Sigmoid colon (tissue), 6 donors: ENCODE measurements at regions not wholly inside any gene's neighbourhood (a gene's known extent, or its start where the extent isn't known, plus 50 kb on each side); places are given as distances from the start of the nearest gene placed in this dataset.
A peak's percentile ranks its signal among the peaks of the same experiment; 100 is the strongest.

Experiments used
- DNase-seq: peaks from one replicate; pipeline ENCODE4 v3.0.0-alpha.2; 2019
- H3K27ac ChIP-seq, 4 donors: fragments of 200-600 bp; sonication (generic); one replicate each; pipeline ENCODE4 v1.5.1; 2016 to 2019; ENCODE audit warnings: mild to moderate bottlenecking in 1 of 4
- H3K27me3 ChIP-seq, 3 donors: fragments of 200-600 bp; sonication (generic); one replicate each; pipeline ENCODE4 v1.5.1; 2019; ENCODE audit warnings: mild to moderate bottlenecking in 1 of 3
- H3K36me3 ChIP-seq, 4 donors: fragments of 200-600 bp; sonication (generic); one replicate each; pipeline ENCODE4 v1.5.1; 2016 to 2019
- H3K4me1 ChIP-seq, 4 donors: fragments of 200-600 bp; sonication (generic); one replicate each; pipeline ENCODE4 v1.5.1; 2017 to 2019
- H3K4me3 ChIP-seq, 4 donors: fragments of 200-600 bp; sonication (generic); one replicate each; pipeline ENCODE4 v1.5.1; 2017 to 2019; ENCODE audit warnings: mild to moderate bottlenecking in 2 of 4, moderate library complexity in 1 of 4
- H3K9me3 ChIP-seq, 4 donors: fragments of 200-600 bp in 3 of 4; sonication (generic) in 3 of 4; one replicate each; pipeline versions ENCODE4 v1.5.1 to v1.6.1; 2013 to 2019
- EP300 ChIP-seq, 4 donors: sonication (generic); formaldehyde crosslinking; IDR thresholded peaks; one replicate each; pipeline ENCODE4 v1.6.1; 2017; ENCODE audit warnings: antibody characterized with exemption in 4 of 4
- POLR2A ChIP-seq, 2 donors: fragments of 450-650 bp; IDR thresholded peaks; one replicate each; pipeline ENCODE4 v1.6.1; 2016; ENCODE audit warnings: antibody characterized with exemption in 2 of 2, mild to moderate bottlenecking in 2 of 2, moderate library complexity in 2 of 2
- POLR2AphosphoS5 ChIP-seq, 4 donors: sonication (generic); formaldehyde crosslinking; IDR thresholded peaks; one replicate each; pipeline ENCODE4 v1.6.1; 2017; ENCODE audit warnings: antibody characterized with exemption in 4 of 4
- WGBS, 2 donors: extraction: QIAGEN DNeasy Blood & Tissue Kit; methylation state at CpG; one replicate each; pipeline ENCODE4 v1.1.7; 2013; 5-methylcytosine and 5-hydroxymethylcytosine counted together
- intact Hi-C: fragments of 100-400 bp; cut with DNase I; formaldehyde crosslinking; loops from one replicate; pipeline ENCODE4 v1.15.1; 2023
- TF ChIP-seq, protein P1 (sequence below), 4 experiments: fragments of 450-650 bp in 3 of 4; fragments of 200-600 bp in 1 of 4; IDR thresholded peaks; one replicate each; pipeline ENCODE4 v1.5.1; 2016 to 2019; ENCODE audit warnings: antibody characterized with exemption in 4 of 4, mild to moderate bottlenecking in 3 of 4, moderate library complexity in 2 of 4
- donor health status: healthy with polysubstance abuse.
- donor health status: healthy.

DNA sequence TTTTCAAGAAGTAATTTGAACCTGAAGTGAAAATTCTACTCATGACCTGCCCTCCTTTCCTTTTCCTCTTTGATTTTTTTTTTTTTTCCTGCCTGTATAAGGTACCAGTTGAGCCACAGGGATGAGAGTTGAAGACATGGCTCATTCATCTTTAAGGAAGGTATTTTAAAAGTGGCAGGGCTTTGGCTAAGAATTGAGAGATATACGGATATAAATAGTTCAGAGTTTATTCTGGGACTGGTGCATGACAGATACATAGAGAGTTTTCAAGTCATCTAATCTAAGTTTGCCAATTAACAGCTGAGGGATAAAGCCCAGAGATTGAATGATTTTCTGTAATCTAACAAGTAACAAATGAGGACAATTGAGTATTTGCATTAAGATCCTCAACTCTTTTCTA lies 69.8 kb downstream of the BTBD3 start:
- Histone ChIP-seq H3K9me3 (no peaks in the 10 kb centered on the region), H3K27ac (no peak overlapping the region), H3K36me3 (no peaks in the 10 kb centered on the region), H3K4me3 (no peak overlapping the region), H3K4me1 (no peaks in the 10 kb centered on the region), H3K27me3 (no peaks in the 10 kb centered on the region)
- TF ChIP-seq, protein P1, sequence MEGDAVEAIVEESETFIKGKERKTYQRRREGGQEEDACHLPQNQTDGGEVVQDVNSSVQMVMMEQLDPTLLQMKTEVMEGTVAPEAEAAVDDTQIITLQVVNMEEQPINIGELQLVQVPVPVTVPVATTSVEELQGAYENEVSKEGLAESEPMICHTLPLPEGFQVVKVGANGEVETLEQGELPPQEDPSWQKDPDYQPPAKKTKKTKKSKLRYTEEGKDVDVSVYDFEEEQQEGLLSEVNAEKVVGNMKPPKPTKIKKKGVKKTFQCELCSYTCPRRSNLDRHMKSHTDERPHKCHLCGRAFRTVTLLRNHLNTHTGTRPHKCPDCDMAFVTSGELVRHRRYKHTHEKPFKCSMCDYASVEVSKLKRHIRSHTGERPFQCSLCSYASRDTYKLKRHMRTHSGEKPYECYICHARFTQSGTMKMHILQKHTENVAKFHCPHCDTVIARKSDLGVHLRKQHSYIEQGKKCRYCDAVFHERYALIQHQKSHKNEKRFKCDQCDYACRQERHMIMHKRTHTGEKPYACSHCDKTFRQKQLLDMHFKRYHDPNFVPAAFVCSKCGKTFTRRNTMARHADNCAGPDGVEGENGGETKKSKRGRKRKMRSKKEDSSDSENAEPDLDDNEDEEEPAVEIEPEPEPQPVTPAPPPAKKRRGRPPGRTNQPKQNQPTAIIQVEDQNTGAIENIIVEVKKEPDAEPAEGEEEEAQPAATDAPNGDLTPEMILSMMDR (IDR thresholded peaks at IDR 0.05): no peak
- TF ChIP-seq POLR2A (IDR thresholded peaks at IDR 0.05): no peak
- no peak for TF ChIP-seq POLR2AphosphoS5 (IDR thresholded peaks at IDR 0.05)
- no peak for TF ChIP-seq EP300 (IDR thresholded peaks at IDR 0.05)
- 78 to 91% methylated on average over 1 of the region's 1 CpG for WGBS, 2 donors
- intact Hi-C loops: no loop called here
- DNase-seq: no peak

DNA sequence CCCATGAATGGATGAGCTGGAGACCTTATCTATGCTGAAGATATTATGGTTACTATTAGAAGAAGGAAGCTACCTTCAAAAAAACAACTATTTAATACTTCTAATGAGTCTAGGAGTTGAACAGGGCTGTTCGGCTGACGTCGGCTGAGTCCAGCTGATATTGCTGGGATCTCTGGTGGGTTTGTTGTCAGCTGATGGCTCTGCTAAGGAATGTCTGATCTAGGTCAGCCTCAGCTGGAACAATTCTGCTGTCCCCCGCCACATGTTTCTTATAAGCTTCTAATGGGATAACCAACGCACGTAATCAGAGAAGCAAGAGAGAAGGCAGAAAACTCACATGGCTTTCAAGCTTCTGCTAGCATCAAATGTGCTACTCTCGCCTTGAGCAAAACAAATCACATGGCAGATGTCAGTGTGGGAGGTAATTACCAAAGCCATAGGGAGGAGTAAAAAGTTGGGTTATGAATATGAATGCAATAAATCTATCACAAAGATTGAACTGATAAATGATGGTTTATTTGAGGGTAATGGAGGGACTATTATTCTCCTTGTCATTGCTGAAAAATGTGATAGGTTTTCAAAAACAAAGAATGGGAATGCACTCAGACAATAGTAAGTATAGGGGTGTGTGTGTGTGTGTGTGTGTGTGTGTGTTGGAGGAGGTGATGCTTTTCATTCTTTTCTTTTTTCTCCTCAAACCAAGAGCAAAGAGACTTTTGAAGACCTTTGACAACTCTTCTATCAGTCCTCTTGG lies 71.5 kb downstream of the BTBD3 start:
- no peaks in the 10 kb centered on the region for H3K36me3 ChIP-seq
- H3K4me3 ChIP-seq: no peak overlapping the region
- H3K27ac ChIP-seq: no peak overlapping the region
- no peaks in the 10 kb centered on the region for H3K9me3 ChIP-seq
- no peaks in the 10 kb centered on the region for H3K27me3 ChIP-seq
- intact Hi-C loops: no loop called here
- DNase-seq: no peak
- 94 to 97% methylated on average over 7 of the region's 7 CpGs for WGBS, 2 donors
- H3K4me1 ChIP-seq: no peaks in the 10 kb centered on the region
- TF ChIP-seq POLR2AphosphoS5 (IDR thresholded peaks at IDR 0.05) (no peak), EP300 (IDR thresholded peaks at IDR 0.05) (no peak), POLR2A (IDR thresholded peaks at IDR 0.05) (no peak)
- TF ChIP-seq, protein P1 (IDR thresholded peaks at IDR 0.05): no peak

DNA sequence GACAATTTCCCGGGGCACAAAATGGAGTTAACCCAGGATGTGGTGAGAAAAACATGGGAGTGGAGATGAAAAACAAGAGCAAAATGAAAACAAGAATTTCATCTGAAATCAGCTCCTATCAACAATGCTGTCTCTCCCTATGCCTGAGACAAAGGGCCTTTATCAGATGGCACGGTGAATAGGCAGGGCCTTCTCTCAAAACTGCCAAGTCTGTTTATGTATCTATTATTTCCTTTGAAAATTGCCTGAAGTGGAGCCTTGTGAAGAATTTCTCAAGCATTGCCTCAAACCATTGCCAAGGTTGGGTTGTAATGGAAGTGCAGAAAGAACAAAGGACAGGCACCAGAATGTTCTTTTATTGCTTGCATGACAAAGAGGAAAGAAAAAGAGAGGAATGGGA lies 74.7 kb downstream of the BTBD3 start:
- TF ChIP-seq, protein P1 (IDR thresholded peaks at IDR 0.05): no peak
- no peak for TF ChIP-seq POLR2AphosphoS5 (IDR thresholded peaks at IDR 0.05)
- no peak for TF ChIP-seq POLR2A (IDR thresholded peaks at IDR 0.05)
- no peak for TF ChIP-seq EP300 (IDR thresholded peaks at IDR 0.05)

DNA sequence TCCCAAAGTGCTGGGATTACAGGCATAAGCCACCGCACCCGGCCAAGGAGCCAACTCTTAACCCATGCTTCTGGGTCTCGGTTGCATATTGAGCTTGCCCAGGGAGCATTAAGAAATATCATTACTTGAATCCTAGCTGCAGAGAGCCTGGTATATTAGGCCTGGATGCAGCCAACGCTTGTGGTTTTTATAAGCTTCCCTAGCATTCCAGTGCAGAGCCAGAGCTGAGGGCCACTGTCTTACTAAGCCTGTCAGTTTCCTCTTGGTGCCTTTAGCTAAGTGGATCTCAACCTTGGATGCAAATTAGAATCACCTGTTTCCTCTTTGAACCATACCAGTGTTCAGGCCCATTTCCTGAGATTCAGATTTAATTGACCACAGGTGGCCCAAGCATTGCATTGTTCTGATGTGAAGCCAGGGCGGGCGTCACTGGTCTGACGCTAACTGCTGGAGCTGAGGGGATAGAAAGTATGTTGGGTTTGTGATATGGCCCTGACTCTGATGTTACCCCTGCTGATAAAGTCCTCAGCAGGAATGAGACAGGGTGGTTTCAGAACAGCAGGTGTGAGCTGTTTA lies 76.3 kb downstream of the BTBD3 start:
- WGBS, 2 donors: 91% methylated on average over 7 of the region's 7 CpGs
- no peaks in the 10 kb centered on the region for H3K27me3 ChIP-seq
- H3K4me1 ChIP-seq: no peaks in the 10 kb centered on the region
- H3K9me3 ChIP-seq: no peaks in the 10 kb centered on the region
- intact Hi-C loops: no loop called here
- DNase-seq: peak; percentile 63
- no peak overlapping the region for H3K27ac ChIP-seq
- no peak overlapping the region for H3K4me3 ChIP-seq
- no peaks in the 10 kb centered on the region for H3K36me3 ChIP-seq
- TF ChIP-seq, protein P1 (IDR thresholded peaks at IDR 0.05): no peak
- TF ChIP-seq POLR2AphosphoS5 (IDR thresholded peaks at IDR 0.05) (no peak), POLR2A (IDR thresholded peaks at IDR 0.05) (no peak), EP300 (IDR thresholded peaks at IDR 0.05) (no peak)

More for the DNA sequence above, 74.7 kb downstream of the BTBD3 start:
- H3K4me3 ChIP-seq: no peak overlapping the region
- H3K27ac ChIP-seq: no peak overlapping the region
- H3K9me3 ChIP-seq: no peaks in the 10 kb centered on the region
- H3K4me1 ChIP-seq: no peaks in the 10 kb centered on the region
- no peaks in the 10 kb centered on the region for H3K27me3 ChIP-seq
- WGBS, 2 donors: 77 to 79% methylated on average over 2 of the region's 2 CpGs
- intact Hi-C loops: no loop called here
- H3K36me3 ChIP-seq: no peaks in the 10 kb centered on the region
- DNase-seq: no peak
